Neural progenitor cell (in vitro differentiated cells): ENCODE measurements at regions not wholly inside any gene's neighbourhood (a gene's known extent, or its start where the extent isn't known, plus 50 kb on each side); places are given as distances from the start of the nearest gene placed in this dataset.

ENCODE experiments used
- EZH2 ChIP-seq: fragments of 200-600 bp; sonication (generic); IDR thresholded peaks from 2 replicates; pipeline ENCODE4 v1.6.1; 2017; ENCODE audit warnings: antibody characterized with exemption, mild to moderate bottlenecking, moderate library complexity
- EZH2phosphoT487 ChIP-seq: fragments of 200-600 bp; sonication (generic); IDR thresholded peaks from 2 replicates; pipeline ENCODE4 v1.6.1; 2017; ENCODE audit warnings: antibody characterized with exemption
- TF ChIP-seq, protein P1 (sequence below): fragments of 200-600 bp; sonication (generic); IDR thresholded peaks from 2 replicates; pipeline ENCODE4 v1.5.1; 2017; ENCODE audit warnings: antibody characterized with exemption, mild to moderate bottlenecking

DNA sequence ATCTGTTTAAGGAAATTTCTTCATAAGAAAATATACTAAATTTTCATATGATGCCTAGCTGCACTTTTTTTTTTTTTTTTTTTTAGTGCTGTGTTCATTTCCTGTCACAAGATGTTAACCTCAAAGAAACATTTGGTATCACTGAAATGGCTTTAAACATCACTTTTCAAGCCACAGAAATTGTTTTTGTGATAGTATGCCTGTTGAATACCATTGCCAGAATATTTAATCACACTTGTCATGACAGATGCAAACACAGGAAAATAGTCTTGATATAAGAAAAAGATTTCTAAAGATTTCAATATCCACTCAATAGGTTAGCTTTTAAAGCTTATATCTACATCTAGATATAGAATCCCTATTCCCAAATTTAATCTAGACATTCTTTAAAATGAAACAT lies 608.5 kb upstream of the AGTR1 start:
- TF ChIP-seq, protein P1, sequence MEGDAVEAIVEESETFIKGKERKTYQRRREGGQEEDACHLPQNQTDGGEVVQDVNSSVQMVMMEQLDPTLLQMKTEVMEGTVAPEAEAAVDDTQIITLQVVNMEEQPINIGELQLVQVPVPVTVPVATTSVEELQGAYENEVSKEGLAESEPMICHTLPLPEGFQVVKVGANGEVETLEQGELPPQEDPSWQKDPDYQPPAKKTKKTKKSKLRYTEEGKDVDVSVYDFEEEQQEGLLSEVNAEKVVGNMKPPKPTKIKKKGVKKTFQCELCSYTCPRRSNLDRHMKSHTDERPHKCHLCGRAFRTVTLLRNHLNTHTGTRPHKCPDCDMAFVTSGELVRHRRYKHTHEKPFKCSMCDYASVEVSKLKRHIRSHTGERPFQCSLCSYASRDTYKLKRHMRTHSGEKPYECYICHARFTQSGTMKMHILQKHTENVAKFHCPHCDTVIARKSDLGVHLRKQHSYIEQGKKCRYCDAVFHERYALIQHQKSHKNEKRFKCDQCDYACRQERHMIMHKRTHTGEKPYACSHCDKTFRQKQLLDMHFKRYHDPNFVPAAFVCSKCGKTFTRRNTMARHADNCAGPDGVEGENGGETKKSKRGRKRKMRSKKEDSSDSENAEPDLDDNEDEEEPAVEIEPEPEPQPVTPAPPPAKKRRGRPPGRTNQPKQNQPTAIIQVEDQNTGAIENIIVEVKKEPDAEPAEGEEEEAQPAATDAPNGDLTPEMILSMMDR: no peak
- TF ChIP-seq EZH2 (no peak), EZH2phosphoT487 (no peak)
